ENCODE measurements at regions not wholly inside any gene's neighbourhood (a gene's known extent, or its start where the extent isn't known, plus 50 kb on each side); places are given as distances from the start of the nearest gene placed in this dataset.

- TF ChIP-seq, protein P1, sequence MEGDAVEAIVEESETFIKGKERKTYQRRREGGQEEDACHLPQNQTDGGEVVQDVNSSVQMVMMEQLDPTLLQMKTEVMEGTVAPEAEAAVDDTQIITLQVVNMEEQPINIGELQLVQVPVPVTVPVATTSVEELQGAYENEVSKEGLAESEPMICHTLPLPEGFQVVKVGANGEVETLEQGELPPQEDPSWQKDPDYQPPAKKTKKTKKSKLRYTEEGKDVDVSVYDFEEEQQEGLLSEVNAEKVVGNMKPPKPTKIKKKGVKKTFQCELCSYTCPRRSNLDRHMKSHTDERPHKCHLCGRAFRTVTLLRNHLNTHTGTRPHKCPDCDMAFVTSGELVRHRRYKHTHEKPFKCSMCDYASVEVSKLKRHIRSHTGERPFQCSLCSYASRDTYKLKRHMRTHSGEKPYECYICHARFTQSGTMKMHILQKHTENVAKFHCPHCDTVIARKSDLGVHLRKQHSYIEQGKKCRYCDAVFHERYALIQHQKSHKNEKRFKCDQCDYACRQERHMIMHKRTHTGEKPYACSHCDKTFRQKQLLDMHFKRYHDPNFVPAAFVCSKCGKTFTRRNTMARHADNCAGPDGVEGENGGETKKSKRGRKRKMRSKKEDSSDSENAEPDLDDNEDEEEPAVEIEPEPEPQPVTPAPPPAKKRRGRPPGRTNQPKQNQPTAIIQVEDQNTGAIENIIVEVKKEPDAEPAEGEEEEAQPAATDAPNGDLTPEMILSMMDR (IDR thresholded peaks at IDR 0.05), result no peak
- TF ChIP-seq POLR2A (IDR thresholded peaks at IDR 0.05), result no peak
These were observed 98.6 kb upstream of the OSBPL11 start for GRCh38 chr3:125693887-125694286.

All from testis (tissue), 2 donors.